Motor neuron (in vitro differentiated cells): ENCODE measurements at regions not wholly inside any gene's neighbourhood (a gene's known extent, or its start where the extent isn't known, plus 50 kb on each side); places are given as distances from the start of the nearest gene placed in this dataset.
"Not testable (repeated sequence)": the region's sequence is repeated elsewhere in the genome, so short reads cannot be mapped to it uniquely, and the experiment has no call there.

Source experiments
- ATAC-seq, 8 experiments: fragments of 200-7000 bp; cut with Tn5 transposase; replicated peaks in 6 of 8; 2 replicates each; pipeline ENCODE4 v1.8.0; 2021; ENCODE audit warnings: mild to moderate bottlenecking in 8 of 8, moderate library complexity in 8 of 8
- H3K27ac ChIP-seq, 2 donors: fragments of 250-450 bp; sonication (Bioruptor Pico); 2 replicates each; pipeline ENCODE4 v1.9.0; 2021; ENCODE audit warnings: antibody characterized with exemption in 2 of 2, mild to moderate bottlenecking in 2 of 2, moderate library complexity in 1 of 2
- H3K4me1 ChIP-seq, 2 donors: fragments of 250-450 bp; sonication (Bioruptor Pico); replicated peaks in 1 of 2; 2 replicates each; pipeline ENCODE4 v1.6.1; 2021; ENCODE audit warnings: antibody characterized with exemption in 2 of 2, mild to moderate bottlenecking in 2 of 2, moderate library complexity in 1 of 2
- H3K4me3 ChIP-seq, 5 donors: fragments of 250-450 bp; sonication (Bioruptor Pico); 2 replicates each; pipeline ENCODE4 v1.9.0; 2021; ENCODE audit warnings: antibody characterized with exemption in 5 of 5, mild to moderate bottlenecking in 5 of 5, moderate library complexity in 4 of 5
- WGBS, 10 experiments: fragments of 450-650 bp; shearing (Covaris generic); methylation state at CpG; one replicate each; pipeline ENCODE4 v1.0.0; 2022; 5-methylcytosine and 5-hydroxymethylcytosine counted together
- in situ Hi-C, 9 experiments: fragments of 400-800 bp; cut with MboI; loops; one replicate each; pipeline ENCODE4 v1.15.0; 2021; ENCODE audit warnings: low sequenced_read_pairs in 9 of 9, low pct_unique_long_range_greater_than_20kb in 2 of 9; ENCODE audit not compliant: unreplicated experiment in 9 of 9

- 3 to 97% (median 73%) methylated on average over 2 to 6 of the region's 6 CpGs for WGBS, 10 experiments
- H3K4me1 ChIP-seq: peaks cover 0 to 7% of the 10 kb centered on the region in 2 donors
Measured at GRCh38 chr4:82099928-82100579, 273.7 kb downstream of the HNRNPD start.

GRCh38 chr4:82097504-82097903, 276.3 kb downstream of the HNRNPD start:
- ATAC-seq: peak in 4 of 8 experiments; percentile 15 to 44 (median 32)
- Histone ChIP-seq H3K4me1 (peaks cover 0 to 7% of the 10 kb centered on the region in 2 donors), H3K4me3 (no peak overlapping the region), H3K27ac (no peak overlapping the region)
- WGBS, 10 experiments: 0 to 80% (median 23%) methylated on average over 1 to 3 of the region's 3 CpGs; no CpG with 5 or more reads in 2 of the 10 experiments
- in situ Hi-C loops: no loop called here

More at GRCh38 chr4:82099928-82100579, 273.7 kb downstream of the HNRNPD start:
- H3K27ac ChIP-seq: no peak overlapping the region
- ATAC-seq: peak in 5 of 8 experiments; percentile 40 to 87 (median 51)
- H3K4me3 ChIP-seq: no peak overlapping the region
- in situ Hi-C loops: no loop called here

GRCh38 chr4:82090717-82091116, 283.1 kb downstream of the HNRNPD start:
- WGBS, 10 experiments: 0 to 100% (median 67%) methylated on average over 1 to 2 of the region's 2 CpGs; no CpG with 5 or more reads in 1 of the 10 experiments
- Histone ChIP-seq H3K27ac (no peak overlapping the region), H3K4me1 (no peaks in the 10 kb centered on the region), H3K4me3 (no peak overlapping the region)
- in situ Hi-C loops: no loop called here
- no peak for ATAC-seq

DNA sequence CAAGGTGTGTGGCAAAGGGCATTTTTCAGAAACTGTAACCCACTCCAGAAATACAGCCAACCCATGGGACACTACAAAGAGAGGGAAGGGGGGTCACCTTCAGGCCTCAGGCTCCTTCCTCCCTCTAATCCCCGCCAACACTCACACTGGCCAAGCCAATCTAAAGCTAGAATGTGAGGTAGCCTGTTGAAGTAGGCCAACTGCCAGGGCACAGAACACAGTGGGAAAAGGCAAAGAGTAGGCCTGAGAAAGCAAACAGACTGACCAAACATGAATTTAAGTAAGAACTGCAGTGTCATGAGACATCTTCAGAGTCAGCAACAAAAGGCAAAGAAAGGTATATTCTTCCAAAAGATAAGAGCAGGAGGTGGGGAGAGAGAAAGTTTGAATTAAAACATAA, 289.0 kb downstream of the HNRNPD start:
- 38 to 100% (median 100%) methylated on average over 1 of the region's 1 CpG; no CpG with 5 or more reads in 4 of the 10 experiments for WGBS, 10 experiments
- H3K4me3 ChIP-seq: no peak overlapping the region
- peak in 1 of 8 experiments; percentile 77 for ATAC-seq

GRCh38 chr4:82077471-82077995, 296.3 kb downstream of the HNRNPD start:
- in situ Hi-C loops, ATAC-seq, H3K27ac ChIP-seq, H3K4me1 ChIP-seq, H3K4me3 ChIP-seq: not testable (repeated sequence)
- WGBS, 10 experiments: 95 to 100% methylated on average over 2 to 4 of the region's 31 CpGs; no CpG with 5 or more reads in 8 of the 10 experiments

More for the DNA sequence above, 289.0 kb downstream of the HNRNPD start:
- Histone ChIP-seq H3K4me1 (no peaks in the 10 kb centered on the region), H3K27ac (no peak overlapping the region)
- in situ Hi-C loops: no loop called here

GRCh38 chr4:82076809-82077208, 297.0 kb downstream of the HNRNPD start:
- Histone ChIP-seq H3K27ac (no peak overlapping the region), H3K4me3 (no peak overlapping the region), H3K4me1 (no peaks in the 10 kb centered on the region)
- in situ Hi-C loops: no loop called here
- no peak for ATAC-seq
- 80 to 90% methylated on average over 1 to 2 of the region's 8 CpGs; no CpG with 5 or more reads in 8 of the 10 experiments for WGBS, 10 experiments

DNA sequence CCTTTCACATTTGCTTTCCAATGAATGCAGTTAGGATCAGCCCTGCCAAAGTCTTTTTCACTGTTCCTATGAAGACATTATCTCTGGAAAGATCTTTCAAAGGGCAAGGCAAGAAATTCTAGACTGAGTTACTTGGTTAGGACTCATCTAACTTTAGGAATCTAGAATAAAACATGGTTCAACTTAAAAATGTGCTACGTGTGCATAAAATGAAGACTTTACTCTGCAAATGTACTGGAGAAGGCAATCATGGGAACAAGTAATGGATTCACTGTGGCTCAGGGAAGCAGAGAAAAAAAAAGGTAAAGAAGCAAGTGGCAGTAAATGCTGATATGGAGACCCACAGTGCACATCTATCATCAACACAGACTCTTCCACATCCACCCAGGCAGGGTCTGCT, 297.4 kb downstream of the HNRNPD start:
- WGBS, 10 experiments: 0 to 100% (median 82%) methylated on average over 1 of the region's 1 CpG; no CpG with 5 or more reads in 1 of the 10 experiments

GRCh38 chr4:82071951-82072350, 301.8 kb downstream of the HNRNPD start:
- in situ Hi-C loops: no loop called here
- no peak for ATAC-seq
- Histone ChIP-seq H3K4me3 (no peak overlapping the region), H3K4me1 (peaks cover 4 to 25% of the 10 kb centered on the region in 2 donors), H3K27ac (no peak overlapping the region)

More for the DNA sequence above, 297.4 kb downstream of the HNRNPD start:
- Histone ChIP-seq H3K4me1 (no peaks in the 10 kb centered on the region), H3K27ac (no peak overlapping the region), H3K4me3 (no peak overlapping the region)
- in situ Hi-C loops: no loop called here
- no peak for ATAC-seq

DNA sequence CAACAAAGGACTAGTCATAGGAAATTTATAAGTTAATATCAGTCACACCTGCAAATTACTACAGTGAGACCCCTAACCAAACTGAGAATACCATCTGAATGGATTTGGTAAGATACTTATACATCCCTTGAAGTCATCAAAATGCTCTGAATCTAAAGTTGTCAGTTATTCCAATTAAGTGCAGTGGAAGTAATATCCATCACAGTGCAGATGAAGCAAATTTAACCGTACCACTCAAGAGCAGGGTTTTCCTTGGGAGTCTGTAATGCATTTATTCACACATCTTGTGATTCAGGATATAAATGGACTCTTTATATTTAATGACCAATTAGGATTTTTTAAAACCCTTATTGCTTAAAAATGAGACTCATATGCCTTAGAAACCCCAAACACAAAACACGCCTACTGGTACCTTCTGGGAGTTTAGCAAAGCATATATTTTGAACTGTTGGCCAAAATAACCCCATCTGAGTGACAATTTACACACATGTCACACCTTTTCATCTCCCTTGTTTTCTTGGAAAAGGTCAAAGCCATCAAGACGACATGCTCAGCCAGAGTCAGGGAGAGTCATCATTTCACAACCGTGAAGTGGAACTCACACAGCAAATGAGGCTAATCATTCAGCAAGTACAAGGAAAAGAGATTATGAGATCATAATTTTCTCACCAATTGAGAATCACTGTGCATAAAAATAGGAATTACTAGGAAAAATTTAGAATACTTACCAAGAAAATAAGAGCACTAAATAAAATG, 303.7 kb downstream of the HNRNPD start:
- peak in 5 of 8 experiments; percentile 61 to 78 (median 66) for ATAC-seq
- 24 to 51% (median 34%) methylated on average over 2 to 4 of the region's 4 CpGs; no CpG with 5 or more reads in 1 of the 10 experiments for WGBS, 10 experiments
- Histone ChIP-seq H3K27ac (no peak overlapping the region), H3K4me3 (no peak overlapping the region), H3K4me1 (peaks cover 4 to 25% of the 10 kb centered on the region in 2 donors)
- in situ Hi-C loops: no loop called here

DNA sequence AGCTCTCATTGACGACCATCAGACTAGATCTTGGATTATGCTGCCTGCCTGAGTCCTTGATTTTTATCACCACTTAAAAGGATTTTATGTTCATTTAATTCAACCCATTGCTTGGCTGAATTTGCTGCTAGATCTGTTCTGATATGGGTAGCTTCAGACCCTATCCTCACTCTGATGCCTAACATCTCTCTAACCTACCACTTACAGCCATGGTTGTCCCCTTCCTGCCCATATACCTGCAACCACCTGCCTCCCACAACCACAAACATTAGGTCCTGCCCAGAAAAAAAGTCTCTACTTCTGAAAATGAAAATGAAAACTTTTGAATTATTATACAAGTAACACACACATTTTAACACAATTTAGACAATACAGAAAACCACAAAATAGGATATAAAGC, 310.8 kb downstream of the HNRNPD start:
- no peak for ATAC-seq
- Histone ChIP-seq H3K27ac (no peak overlapping the region), H3K4me1 (peaks cover 5 to 7% of the 10 kb centered on the region in 2 donors), H3K4me3 (no peak overlapping the region)
- in situ Hi-C loops: no loop called here
- 0 to 86% (median 0%) methylated on average over 1 of the region's 1 CpG; no CpG with 5 or more reads in 5 of the 10 experiments for WGBS, 10 experiments

- in situ Hi-C loops: no loop called here
- no peak overlapping the region for H3K27ac ChIP-seq
- 0 to 45% (median 27%) methylated on average over 1 of the region's 1 CpG; no CpG with 5 or more reads in 4 of the 10 experiments for WGBS, 10 experiments
- H3K4me3 ChIP-seq: no peak overlapping the region
- H3K4me1 ChIP-seq: peaks cover 16 to 26% of the 10 kb centered on the region in 2 donors
- peak in 5 of 8 experiments; percentile 24 to 80 (median 65) for ATAC-seq
Measured at GRCh38 chr4:82057990-82058544, 315.7 kb downstream of the HNRNPD start.

GRCh38 chr4:82055156-82055555, 318.6 kb downstream of the HNRNPD start:
- 0 to 100% (median 50%) methylated on average over 1 of the region's 1 CpG; no CpG with 5 or more reads in 2 of the 10 experiments for WGBS, 10 experiments
- ATAC-seq: no peak
- no peak overlapping the region for H3K27ac ChIP-seq
- no peak overlapping the region for H3K4me3 ChIP-seq
- in situ Hi-C loops: no loop called here
- H3K4me1 ChIP-seq: peaks cover 20 to 30% of the 10 kb centered on the region in 2 donors

DNA sequence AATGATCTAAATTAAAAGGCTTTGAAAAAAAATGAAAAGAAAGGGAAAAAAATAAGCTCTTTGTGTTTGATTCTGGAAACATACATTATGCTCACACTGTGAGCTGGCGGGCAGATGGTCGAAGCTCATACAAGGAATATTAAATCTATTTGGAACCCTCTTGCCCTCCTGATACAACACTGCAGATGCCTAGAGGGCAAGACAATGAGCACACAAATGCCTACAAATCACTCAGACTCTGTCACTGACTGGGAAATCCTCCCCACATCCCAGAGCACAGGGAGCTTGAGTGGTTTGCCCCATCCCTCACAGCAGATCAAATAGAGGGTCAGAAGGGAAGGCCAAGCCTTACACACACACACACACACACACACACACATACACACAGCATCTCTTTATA, 320.4 kb downstream of the HNRNPD start:
- ATAC-seq: peak in 5 of 8 experiments; percentile 90 to 94 (median 91)
- Histone ChIP-seq H3K4me1 (peaks cover 18 to 26% of the 10 kb centered on the region in 2 donors), H3K27ac (no peak overlapping the region), H3K4me3 (no peak overlapping the region)
- in situ Hi-C loops: no loop called here
- 0 to 59% (median 17%) methylated on average over 2 of the region's 2 CpGs; no CpG with 5 or more reads in 1 of the 10 experiments for WGBS, 10 experiments
